HCT116 (cell line): ENCODE measurements at regions not wholly inside any gene's neighbourhood (a gene's known extent, or its start where the extent isn't known, plus 50 kb on each side); places are given as distances from the start of the nearest gene placed in this dataset.
A peak's percentile ranks its signal among the peaks of the same experiment; 100 is the strongest.

ENCODE experiments used
- ATAC-seq: fragments of 200-7000 bp; cut with Tn5 transposase; 2 replicates; pipeline ENCODE4 v1.9.1; 2020; ENCODE audit warnings: mild to moderate bottlenecking, moderate library complexity
- BruUV-seq: library from RNA; stranded (reverse); fragments of 400-500 nt; replicated peaks from 2 replicates; lab custom pipeline; 2021; lab: Mats Ljungman, UMichigan
- CTCF ChIA-PET: fragments of 300-600 bp; sonication (Branson Sonifier 250); formaldehyde crosslinking; loops from one replicate; lab custom pipeline; 2021; ENCODE audit warnings: antibody characterized with exemption; lab: Charles Lee
- POLR2A ChIA-PET: fragments of 300-600, 350-600 bp; sonication (Branson Sonifier 250); formaldehyde crosslinking; loops from one replicate; lab custom pipeline; 2021; ENCODE audit warnings: antibody characterized with exemption; lab: Charles Lee
- RAD21 ChIA-PET, 2 experiments: fragments of 300-600 bp; sonication (Branson Sonifier 250); formaldehyde crosslinking; loops; one replicate each; lab custom pipeline; 2023; ENCODE audit warnings: low total read pairs in 2 of 2; ENCODE audit not compliant: uncharacterized antibody in 2 of 2, unreplicated experiment in 2 of 2, low non-redundant PET in 1 of 2; lab: Charles Lee
- DNase-seq: peaks from one replicate; pipeline ENCODE4 v3.0.0-alpha.2; 2010; ENCODE audit warnings: low read depth, low spot score
- H2AFZ ChIP-seq: fragments of 200-600 bp; shearing (Covaris generic), sonication (generic); 2 replicates; pipeline ENCODE4 v1.6.1; 2017; ENCODE audit warnings: low read depth, mixed run types, mixed read lengths, antibody characterized with exemption, low read length; ENCODE audit not compliant: poor library complexity, severe bottlenecking
- H3K27ac ChIP-seq: 2 replicates; pipeline ENCODE4 v1.5.1; 2012; ENCODE audit warnings: low read depth, low read length
- H3K27me3 ChIP-seq: fragments of 200-600 bp; sonication (generic); 2 replicates; pipeline ENCODE4 v1.6.1; 2016; ENCODE audit warnings: mixed run types, low read length, mixed read lengths; ENCODE audit not compliant: insufficient read depth
- H3K36me3 ChIP-seq, 2 experiments: fragments of 200-500 bp in 1 of 2; fragments of 200-600 bp in 1 of 2; sonication (Bioruptor generic) in 1 of 2; sonication (generic) in 1 of 2; 2 replicates each; pipeline versions ENCODE4 v1.5.1 to v1.6.1; 2014 to 2016; ENCODE audit warnings: low read length in 2 of 2, inconsistent platforms in 1 of 2, mixed read lengths in 1 of 2, mixed run types in 1 of 2; ENCODE audit not compliant: insufficient read depth in 2 of 2, control insufficient read depth in 1 of 2
- H3K4me1 ChIP-seq, 2 experiments: fragments of 200-600 bp in 1 of 2; sonication (generic) in 1 of 2; 2 replicates each; pipeline versions ENCODE4 v1.5.1 to v1.6.1; 2012 to 2017; ENCODE audit warnings: low read length in 2 of 2, inconsistent platforms in 1 of 2, mild to moderate bottlenecking in 1 of 2, mixed read lengths in 1 of 2, mixed run types in 1 of 2, moderate library complexity in 1 of 2; ENCODE audit not compliant: insufficient read depth in 2 of 2, control insufficient read depth in 1 of 2
- H3K4me2 ChIP-seq: fragments of 200-600 bp; sonication (generic); 2 replicates; pipeline ENCODE4 v1.6.1; 2017; ENCODE audit warnings: mixed run types, low read length, mixed read lengths
- H3K4me3 ChIP-seq, 2 experiments: fragments of 200-600 bp in 1 of 2; sonication (generic) in 1 of 2; replicated peaks in 1 of 2; 2 replicates each; pipeline ENCODE4 v1.5.1; 2011 to 2016; ENCODE audit warnings: low read length in 2 of 2, control low read depth in 1 of 2, low read depth in 1 of 2, mild to moderate bottlenecking in 1 of 2, mixed read lengths in 1 of 2, mixed run types in 1 of 2
- H3K79me2 ChIP-seq: fragments of 200-600 bp; sonication (generic); 2 replicates; pipeline ENCODE4 v1.6.1; 2017; ENCODE audit warnings: mild to moderate bottlenecking, mixed run types, low read length, moderate library complexity, mixed read lengths; ENCODE audit not compliant: insufficient read depth
- H3K9ac ChIP-seq: fragments of 200-600 bp; sonication (generic); 2 replicates; pipeline ENCODE4 v1.6.1; 2016; ENCODE audit warnings: low read length, mixed read lengths
- H3K9me2 ChIP-seq: fragments of 200-600 bp; sonication (generic), shearing (Covaris generic); 2 replicates; pipeline ENCODE4 v1.6.1; 2017; ENCODE audit warnings: mixed run types, mild to moderate bottlenecking, moderate library complexity; ENCODE audit not compliant: insufficient read depth
- H3K9me3 ChIP-seq, 2 experiments: fragments of 200-500 bp in 1 of 2; fragments of 200-600 bp in 1 of 2; sonication (Bioruptor generic) in 1 of 2; sonication (generic) in 1 of 2; 2 replicates each; pipeline ENCODE4 v1.6.1; 2014 to 2017; ENCODE audit warnings: low read length in 2 of 2, mixed read lengths in 2 of 2, inconsistent platforms in 1 of 2, low read depth in 1 of 2, mild to moderate bottlenecking in 1 of 2, mixed run types in 1 of 2, moderate library complexity in 1 of 2; ENCODE audit not compliant: control insufficient read depth in 1 of 2, insufficient read depth in 1 of 2
- H4K20me1 ChIP-seq: fragments of 200-600 bp; sonication (generic), shearing (Covaris generic); 2 replicates; pipeline ENCODE4 v1.6.1; 2017; ENCODE audit warnings: mixed run types, mild to moderate bottlenecking, moderate library complexity; ENCODE audit not compliant: insufficient read depth
- ATF3 ChIP-seq: IDR thresholded peaks from 2 replicates; pipeline ENCODE4 v1.6.1; 2012
- CBX3 ChIP-seq: IDR thresholded peaks from 2 replicates; pipeline ENCODE4 v1.6.1; 2012; ENCODE audit warnings: low read depth
- CEBPB ChIP-seq: IDR thresholded peaks from 2 replicates; pipeline ENCODE4 v1.6.1; 2012; ENCODE audit warnings: low read depth
- CTCF ChIP-seq, 3 experiments: fragments of 200-600 bp in 1 of 3; sonication (generic) in 1 of 3; IDR thresholded peaks in 2 of 3; conservative IDR thresholded peaks in 1 of 3; 2 replicates each; pipeline ENCODE4 v1.5.1; 2012 to 2017; ENCODE audit warnings: low read depth in 2 of 3, low read length in 2 of 3, antibody characterized with exemption in 1 of 3, borderline replicate concordance in 1 of 3, control low read depth in 1 of 3, mild to moderate bottlenecking in 1 of 3, mixed read lengths in 1 of 3, mixed run types in 1 of 3, moderate library complexity in 1 of 3; ENCODE audit not compliant: insufficient read depth in 1 of 3
- EGR1 ChIP-seq: IDR thresholded peaks from 2 replicates; pipeline ENCODE4 v1.6.1; 2012; ENCODE audit warnings: low read depth
- ELF1 ChIP-seq: IDR thresholded peaks from 2 replicates; pipeline ENCODE4 v1.6.1; 2012; ENCODE audit warnings: low read depth, borderline replicate concordance
- EZH2 ChIP-seq: fragments of 200-600 bp; sonication (generic); IDR thresholded peaks from 2 replicates; pipeline ENCODE4 v1.6.1; 2017; ENCODE audit warnings: antibody characterized with exemption, mixed run types
- EZH2phosphoT487 ChIP-seq: fragments of 200-600 bp; IDR thresholded peaks from 2 replicates; pipeline ENCODE4 v1.6.1; 2018; ENCODE audit warnings: antibody characterized with exemption, borderline replicate concordance
- FOSL1 ChIP-seq: IDR thresholded peaks from 2 replicates; pipeline ENCODE4 v1.6.1; 2012; ENCODE audit warnings: low read depth
- MAX ChIP-seq: IDR thresholded peaks from 2 replicates; pipeline ENCODE4 v1.6.1; 2012
- POLR2A ChIP-seq: IDR thresholded peaks from 2 replicates; pipeline ENCODE4 v1.7.0; 2011; ENCODE audit warnings: borderline replicate concordance; ENCODE audit not compliant: insufficient read depth, insufficient read length; ENCODE audit errors: extremely low read depth
- POLR2AphosphoS5 ChIP-seq: IDR thresholded peaks from 2 replicates; pipeline ENCODE4 v1.6.1; 2011; ENCODE audit warnings: mild to moderate bottlenecking, low read depth, low read length, moderate library complexity
- RAD21 ChIP-seq: IDR thresholded peaks from 2 replicates; pipeline ENCODE4 v1.6.1; 2012; ENCODE audit warnings: low read depth, mild to moderate bottlenecking
- SIN3A ChIP-seq: IDR thresholded peaks from 2 replicates; pipeline ENCODE4 v1.6.1; 2012; ENCODE audit warnings: low read depth
- SP1 ChIP-seq: IDR thresholded peaks from 2 replicates; pipeline ENCODE4 v1.6.1; 2012; ENCODE audit warnings: low read depth
- SRF ChIP-seq: IDR thresholded peaks from 2 replicates; pipeline ENCODE4 v1.6.1; 2012; ENCODE audit warnings: low read depth
- TCF7L2 ChIP-seq: IDR thresholded peaks from 2 replicates; pipeline ENCODE4 v1.7.0; 2011; ENCODE audit warnings: borderline replicate concordance, inconsistent platforms; ENCODE audit not compliant: insufficient read depth, insufficient read length; ENCODE audit errors: extremely low read depth
- YY1 ChIP-seq: IDR thresholded peaks from 2 replicates; pipeline ENCODE4 v1.6.1; 2011; ENCODE audit warnings: low read length, low read depth, moderate library complexity, mild to moderate bottlenecking; ENCODE audit not compliant: insufficient replicate concordance; ENCODE audit errors: extremely low read depth
- ZBTB33 ChIP-seq: IDR thresholded peaks from 2 replicates; pipeline ENCODE4 v1.6.1; 2011; ENCODE audit warnings: mild to moderate bottlenecking, low read length, moderate library complexity; ENCODE audit not compliant: insufficient replicate concordance; ENCODE audit errors: extremely low read depth
- ZFX ChIP-seq: fragments of 450-650 bp; IDR thresholded peaks from 2 replicates; pipeline ENCODE4 v1.6.1; 2017
- ZNF274 ChIP-seq: fragments of 200-500 bp; sonication (Bioruptor generic); IDR thresholded peaks from 2 replicates; pipeline ENCODE4 v1.6.1; 2014; ENCODE audit warnings: mild to moderate bottlenecking, low read depth, low read length, inconsistent platforms
- intact Hi-C: fragments of 100-400 bp; cut with micrococcal nuclease; formaldehyde crosslinking; loops from 2 replicates; pipeline ENCODE4 v1.10.0; 2022

- TF ChIP-seq SP1 (no peak), TCF7L2 (no peak), SIN3A (no peak), SRF (no peak)
Measured at GRCh38 chr4:124104628-124105027, 607.9 kb downstream of the ANKRD50 start (continued).

- ATAC-seq (peak; percentile 30; the same call in 1 of the 2 replicates), DNase-seq (no peak)
- no peaks in the 10 kb centered on the region for H4K20me1 ChIP-seq
- POLR2A ChIA-PET = no interaction called here
- intact Hi-C loops = no loop called here
- TF ChIP-seq SRF (no peak), ATF3 (no peak), TCF7L2 (no peak), EZH2 (no peak), YY1 (no peak), ZBTB33 (no peak), EZH2phosphoT487 (no peak), SP1 (no peak), ELF1 (no peak), EGR1 (no peak), RAD21 (no peak), POLR2A (no peak), CEBPB (no peak), POLR2AphosphoS5 (no peak), ZNF274 (no peak), CTCF (IDR thresholded peaks at IDR 0.05 in 2 of 3, conservative IDR thresholded peaks at IDR 0.05 in 1 of 3; ENCODE audit: borderline replicate concordance in 1 of 3, insufficient read depth in 1 of 3, low read depth in 2 of 3, low read length in 2 of 3) (no peak), MAX (no peak), CBX3 (no peak), FOSL1 (no peak), ZFX (no peak)
- RAD21 ChIA-PET = no interaction called here
- no peaks in the 10 kb centered on the region for H3K9me2 ChIP-seq
- H3K4me3 ChIP-seq = no peak overlapping the region
- no peaks in the 10 kb centered on the region for H3K4me1 ChIP-seq
- H3K27me3 ChIP-seq = no peaks in the 10 kb centered on the region
- H3K36me3 ChIP-seq = no peaks in the 10 kb centered on the region
- H3K27ac ChIP-seq = no peak overlapping the region
- no peaks in the 10 kb centered on the region for H3K9me3 ChIP-seq
- CTCF ChIA-PET = interaction anchor here (1.8 kb wide), 1 partner anchor 332 kb away, joined by 5 read pairs; no protein-coding TSS in a partner anchor
- no peaks in the 10 kb centered on the region for H3K79me2 ChIP-seq
- no peak overlapping the region for H3K9ac ChIP-seq
- no peak overlapping the region for H2AFZ ChIP-seq
- H3K4me2 ChIP-seq = no peak overlapping the region
- BruUV-seq = no TSS peak
Measured at GRCh38 chr4:124105212-124105611, 607.3 kb downstream of the ANKRD50 start.
